ENCODE measurements at regions not wholly inside any gene's neighbourhood (a gene's known extent, or its start where the extent isn't known, plus 50 kb on each side); places are given as distances from the start of the nearest gene placed in this dataset.

DNA sequence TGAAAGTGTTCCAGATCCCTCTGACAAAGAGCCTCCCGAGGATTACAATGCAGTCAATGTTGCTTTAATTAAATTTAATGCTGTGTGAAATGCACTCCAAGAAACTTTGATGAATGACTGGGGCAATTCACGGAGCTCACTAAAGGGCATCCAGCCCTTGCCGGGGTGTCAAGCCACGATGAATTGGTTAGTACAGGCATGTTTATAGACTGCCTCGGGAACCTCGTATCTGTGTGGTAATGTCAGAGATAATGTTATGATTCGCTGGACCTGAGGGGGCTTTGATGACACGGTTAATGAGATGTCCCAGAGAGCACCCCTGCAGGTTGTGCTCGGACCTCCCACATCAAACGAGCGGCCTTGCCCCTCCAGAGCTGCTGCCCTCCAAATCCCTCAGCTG is 428.8 kb downstream of the NKX6-1 start:
- H3K9me3 Mint-ChIP-seq = peaks cover 4% of the 10 kb centered on the region; the same call in 1 of the 2 replicates
- TF ChIP-seq, protein P1, sequence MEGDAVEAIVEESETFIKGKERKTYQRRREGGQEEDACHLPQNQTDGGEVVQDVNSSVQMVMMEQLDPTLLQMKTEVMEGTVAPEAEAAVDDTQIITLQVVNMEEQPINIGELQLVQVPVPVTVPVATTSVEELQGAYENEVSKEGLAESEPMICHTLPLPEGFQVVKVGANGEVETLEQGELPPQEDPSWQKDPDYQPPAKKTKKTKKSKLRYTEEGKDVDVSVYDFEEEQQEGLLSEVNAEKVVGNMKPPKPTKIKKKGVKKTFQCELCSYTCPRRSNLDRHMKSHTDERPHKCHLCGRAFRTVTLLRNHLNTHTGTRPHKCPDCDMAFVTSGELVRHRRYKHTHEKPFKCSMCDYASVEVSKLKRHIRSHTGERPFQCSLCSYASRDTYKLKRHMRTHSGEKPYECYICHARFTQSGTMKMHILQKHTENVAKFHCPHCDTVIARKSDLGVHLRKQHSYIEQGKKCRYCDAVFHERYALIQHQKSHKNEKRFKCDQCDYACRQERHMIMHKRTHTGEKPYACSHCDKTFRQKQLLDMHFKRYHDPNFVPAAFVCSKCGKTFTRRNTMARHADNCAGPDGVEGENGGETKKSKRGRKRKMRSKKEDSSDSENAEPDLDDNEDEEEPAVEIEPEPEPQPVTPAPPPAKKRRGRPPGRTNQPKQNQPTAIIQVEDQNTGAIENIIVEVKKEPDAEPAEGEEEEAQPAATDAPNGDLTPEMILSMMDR (IDR thresholded peaks at IDR 0.05) = no peak
- H3K27ac Mint-ChIP-seq = no peak overlapping the region
- no peaks in the 10 kb centered on the region for H3K36me3 Mint-ChIP-seq (ENCODE audit: low read depth)
- H3K4me3 Mint-ChIP-seq = no peak overlapping the region
- H3K27me3 Mint-ChIP-seq (ENCODE audit: insufficient read depth) = peaks cover 6% of the 10 kb centered on the region; the same call in 1 of the 2 replicates
- H3K4me1 Mint-ChIP-seq (ENCODE audit: low read depth) = no peaks in the 10 kb centered on the region
- DNase-seq = no peak

DNA sequence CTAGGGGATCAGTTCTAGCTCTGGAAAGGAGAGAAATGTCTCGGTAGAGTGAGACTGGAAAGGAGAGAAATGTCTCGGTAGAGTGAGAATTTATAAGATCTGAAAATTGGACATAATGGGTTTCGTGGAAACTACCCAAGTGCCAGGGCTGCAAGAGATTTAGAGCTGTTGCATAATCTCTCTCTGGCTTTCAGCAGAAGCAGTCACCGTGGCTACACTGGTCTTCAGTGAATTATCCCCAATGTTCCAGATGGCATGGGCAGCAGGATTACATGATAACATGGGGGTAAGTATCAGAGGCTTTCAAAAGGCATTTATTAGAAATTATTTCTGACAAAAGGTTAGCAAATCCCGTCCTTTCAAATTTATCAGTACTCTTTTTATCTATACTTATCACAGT is 435.5 kb downstream of the NKX6-1 start:
- no peaks in the 10 kb centered on the region for H3K27me3 Mint-ChIP-seq (ENCODE audit: insufficient read depth)
- H3K27ac Mint-ChIP-seq = no peak overlapping the region
- no peaks in the 10 kb centered on the region; the same call in 1 of the 2 replicates for H3K9me3 Mint-ChIP-seq
- no peaks in the 10 kb centered on the region for H3K36me3 Mint-ChIP-seq (ENCODE audit: low read depth)
- H3K4me1 Mint-ChIP-seq (ENCODE audit: low read depth) = no peaks in the 10 kb centered on the region
- H3K4me3 Mint-ChIP-seq = no peak overlapping the region
- DNase-seq = no peak
- TF ChIP-seq, protein P1 (IDR thresholded peaks at IDR 0.05) = no peak

GRCh38 chr4:84058201-84058600 is 440.9 kb downstream of the NKX6-1 start:
- no peaks in the 10 kb centered on the region for H3K36me3 Mint-ChIP-seq (ENCODE audit: low read depth)
- no peak overlapping the region for H3K4me3 Mint-ChIP-seq
- DNase-seq = no peak
- H3K27me3 Mint-ChIP-seq (ENCODE audit: insufficient read depth) = no peaks in the 10 kb centered on the region
- peaks cover 4% of the 10 kb centered on the region; the same call in 1 of the 2 replicates for H3K9me3 Mint-ChIP-seq
- TF ChIP-seq, protein P1 (IDR thresholded peaks at IDR 0.05) = no peak
- no peaks in the 10 kb centered on the region for H3K4me1 Mint-ChIP-seq (ENCODE audit: low read depth)
- no peak overlapping the region for H3K27ac Mint-ChIP-seq

- H3K27me3 Mint-ChIP-seq (ENCODE audit: insufficient read depth) = peaks cover 1% of the 10 kb centered on the region; the same call in 1 of the 2 replicates
Observed at GRCh38 chr4:84051639-84052038, 447.5 kb downstream of the NKX6-1 start.

DNA sequence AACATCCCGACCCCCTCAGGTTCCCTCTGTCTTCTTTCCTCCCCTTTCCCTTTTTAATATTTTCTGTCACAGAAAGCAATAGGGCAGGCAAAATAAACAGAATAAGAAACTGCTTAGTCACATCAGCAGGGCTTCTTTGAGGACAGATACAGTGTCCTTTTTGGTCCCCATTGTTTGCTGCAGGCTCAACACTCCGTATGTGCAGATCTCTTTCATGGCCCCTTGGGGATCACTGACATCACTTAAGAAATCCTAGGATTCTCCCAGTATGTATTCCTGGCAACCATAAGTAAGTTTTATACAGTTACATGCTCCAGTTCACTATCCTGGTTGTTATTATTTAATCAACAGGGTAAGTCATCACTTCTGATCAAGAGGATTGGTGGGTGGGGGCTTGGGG is 448.0 kb downstream of the NKX6-1 start:
- no peaks in the 10 kb centered on the region for H3K9me3 Mint-ChIP-seq
- DNase-seq = no peak

More at GRCh38 chr4:84051639-84052038, 447.5 kb downstream of the NKX6-1 start:
- TF ChIP-seq, protein P1 (IDR thresholded peaks at IDR 0.05) = no peak
- no peak overlapping the region for H3K27ac Mint-ChIP-seq
- peaks cover 1% of the 10 kb centered on the region; the same call in 1 of the 2 replicates for H3K9me3 Mint-ChIP-seq
- no peak for DNase-seq
- H3K4me3 Mint-ChIP-seq = no peak overlapping the region
- H3K36me3 Mint-ChIP-seq (ENCODE audit: low read depth) = no peaks in the 10 kb centered on the region
- no peaks in the 10 kb centered on the region for H3K4me1 Mint-ChIP-seq (ENCODE audit: low read depth)

More for the DNA sequence above, 448.0 kb downstream of the NKX6-1 start:
- H3K4me1 Mint-ChIP-seq (ENCODE audit: low read depth) = no peaks in the 10 kb centered on the region
- no peak overlapping the region for H3K4me3 Mint-ChIP-seq
- TF ChIP-seq, protein P1 (IDR thresholded peaks at IDR 0.05) = no peak
- peaks cover 1% of the 10 kb centered on the region; the same call in 1 of the 2 replicates for H3K27me3 Mint-ChIP-seq (ENCODE audit: insufficient read depth)
- no peaks in the 10 kb centered on the region for H3K36me3 Mint-ChIP-seq (ENCODE audit: low read depth)
- no peak overlapping the region for H3K27ac Mint-ChIP-seq

All from HFFc6 (cell line).